ENCODE measurements at regions not wholly inside any gene's neighbourhood (a gene's known extent, or its start where the extent isn't known, plus 50 kb on each side); places are given as distances from the start of the nearest gene placed in this dataset.
A peak's percentile ranks its signal among the peaks of the same experiment; 100 is the strongest.

DNA sequence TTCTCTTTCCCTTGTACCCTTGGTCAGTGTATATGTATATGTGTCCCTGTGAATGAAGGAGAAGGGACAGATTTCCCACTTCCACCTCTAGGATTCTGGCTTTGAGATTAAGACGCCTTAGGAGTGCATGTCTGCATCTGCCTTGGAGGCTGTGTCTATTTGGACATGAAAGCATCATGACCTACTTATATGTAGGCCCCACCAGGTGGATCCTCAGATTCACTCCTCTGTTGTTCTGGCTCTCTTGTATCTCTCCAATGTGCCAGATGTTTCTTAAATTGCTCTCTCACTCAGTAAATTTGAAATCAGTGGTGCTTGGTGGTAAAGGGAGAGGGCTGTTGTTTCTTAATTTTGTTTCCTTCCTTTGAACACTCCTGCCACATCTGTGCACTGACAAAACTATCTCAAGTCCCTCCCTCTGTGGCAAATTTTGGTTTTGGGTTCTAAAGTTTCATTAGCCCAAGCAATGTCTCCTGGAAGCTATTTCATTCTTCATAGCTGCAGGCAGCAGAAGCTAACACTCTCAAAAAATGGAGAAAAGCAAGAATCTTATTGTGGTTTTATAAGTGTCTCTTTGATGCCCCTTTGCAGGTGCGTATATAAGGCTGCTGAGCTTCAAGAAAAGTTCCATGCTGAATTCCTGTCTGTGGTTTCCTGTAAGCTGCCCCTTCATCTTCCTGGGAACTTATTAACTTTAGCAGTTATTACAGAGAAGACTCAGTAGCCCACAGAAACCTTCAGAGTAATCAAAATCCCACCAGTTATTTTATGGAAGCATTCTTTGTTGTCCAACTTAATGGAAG, 179.7 kb upstream of the SETBP1 start:
- no peak for DNase-seq
- Mint-ChIP-seq H3K4me3 (no peak overlapping the region), H3K27ac (no peak overlapping the region), H3K9me3 (no peaks in the 10 kb centered on the region), H3K4me1 (peaks cover 3% of the 10 kb centered on the region), H3K27me3 (no peaks in the 10 kb centered on the region), H3K36me3 (ENCODE audit: low read depth) (no peaks in the 10 kb centered on the region)
- ChIA-PET POLR2A (no interaction called here), CTCF (no interaction called here)

DNA sequence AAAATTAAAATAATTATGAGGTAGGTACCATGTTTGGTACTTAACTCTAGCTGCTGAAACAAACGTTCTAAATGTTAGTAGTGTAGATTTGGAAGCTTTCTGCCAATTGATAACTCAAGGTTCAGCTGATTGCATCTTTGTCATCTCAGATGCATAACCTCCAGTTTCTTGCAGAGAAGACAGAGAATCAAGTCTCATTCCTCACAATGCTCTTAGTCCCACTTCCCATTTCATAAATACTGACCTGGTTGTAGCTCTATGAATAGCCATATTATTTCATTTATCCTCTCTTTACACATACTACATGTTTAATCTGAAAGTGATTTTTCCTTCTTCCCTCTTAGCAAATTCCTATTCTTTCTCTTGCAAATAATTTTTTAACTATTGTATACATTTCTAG, 178.5 kb upstream of the SETBP1 start:
- ChIA-PET POLR2A (no interaction called here), CTCF (no interaction called here)
- no peak for DNase-seq
- Mint-ChIP-seq H3K27me3 (no peaks in the 10 kb centered on the region), H3K27ac (no peak overlapping the region), H3K4me1 (peaks cover 10% of the 10 kb centered on the region), H3K36me3 (ENCODE audit: low read depth) (no peaks in the 10 kb centered on the region), H3K4me3 (no peak overlapping the region), H3K9me3 (no peaks in the 10 kb centered on the region)

GRCh38 chr18:44502790-44503189, 177.9 kb upstream of the SETBP1 start:
- CTCF ChIA-PET = no interaction called here
- no peak for DNase-seq
- Mint-ChIP-seq H3K27me3 (no peaks in the 10 kb centered on the region), H3K4me3 (no peak overlapping the region), H3K36me3 (ENCODE audit: low read depth) (no peaks in the 10 kb centered on the region), H3K27ac (no peak overlapping the region), H3K9me3 (no peaks in the 10 kb centered on the region), H3K4me1 (peaks cover 10% of the 10 kb centered on the region)
- POLR2A ChIA-PET = no interaction called here

DNA sequence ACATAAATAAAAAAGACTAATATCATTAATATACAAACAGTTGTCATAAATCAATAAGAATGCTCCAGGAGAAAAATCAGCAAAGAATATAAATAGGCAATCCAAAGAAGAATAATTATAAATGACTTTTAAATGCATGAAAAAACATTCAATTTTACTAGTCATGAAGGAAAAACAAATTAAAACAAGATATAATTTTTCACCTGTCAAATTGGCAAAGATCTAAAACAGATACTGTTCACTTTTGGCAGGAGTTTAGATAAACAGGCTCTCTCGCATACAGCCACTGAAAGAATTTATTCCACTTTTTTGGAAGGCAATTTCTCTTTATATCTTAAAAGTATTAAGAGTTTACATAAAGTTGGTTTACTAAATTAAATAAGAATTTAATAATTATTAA, 176.8 kb upstream of the SETBP1 start:
- Mint-ChIP-seq H3K4me3 (no peak overlapping the region), H3K9me3 (no peaks in the 10 kb centered on the region), H3K27me3 (no peaks in the 10 kb centered on the region), H3K27ac (no peak overlapping the region), H3K4me1 (peaks cover 10% of the 10 kb centered on the region), H3K36me3 (ENCODE audit: low read depth) (no peaks in the 10 kb centered on the region)
- CTCF ChIA-PET = no interaction called here
- DNase-seq = no peak
- POLR2A ChIA-PET = no interaction called here

DNA sequence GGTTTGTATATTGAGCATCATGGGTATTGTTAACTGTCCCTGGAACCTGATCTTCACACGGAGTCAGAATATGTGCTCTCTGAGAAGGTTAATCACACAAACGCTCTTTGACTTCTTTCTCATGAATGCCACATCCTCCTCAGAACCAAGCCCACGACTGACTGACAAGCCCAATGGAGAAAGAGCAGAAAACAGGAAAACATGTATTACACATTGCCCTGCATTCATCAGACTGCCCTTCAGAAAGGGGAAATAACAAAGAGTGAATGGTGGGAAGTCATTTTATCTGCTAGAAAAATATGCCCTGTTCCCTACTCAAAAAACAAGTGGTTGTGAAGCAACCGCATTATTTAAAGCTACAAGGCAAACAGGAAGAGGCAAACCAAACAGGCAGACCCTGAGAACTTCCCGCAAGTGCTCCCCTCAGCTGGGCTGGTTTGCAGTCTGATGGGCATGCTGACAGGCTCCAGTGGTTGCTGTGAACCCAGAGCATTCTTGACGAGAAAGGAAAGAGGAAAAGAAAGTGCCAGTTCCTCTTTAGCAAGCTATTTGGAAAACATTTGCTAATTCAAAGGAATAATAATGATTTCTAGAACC, 172.9 kb upstream of the SETBP1 start:
- ChIA-PET POLR2A (no interaction called here), CTCF (no interaction called here)
- H3K27me3 Mint-ChIP-seq = no peaks in the 10 kb centered on the region
- no peaks in the 10 kb centered on the region for H3K9me3 Mint-ChIP-seq
- H3K4me3 Mint-ChIP-seq = no peak overlapping the region
- peak; percentile 28 for DNase-seq
- peaks cover 6% of the 10 kb centered on the region for H3K4me1 Mint-ChIP-seq
- no peaks in the 10 kb centered on the region for H3K36me3 Mint-ChIP-seq (ENCODE audit: low read depth)
- H3K27ac Mint-ChIP-seq = no peak overlapping the region

GRCh38 chr18:44508474-44508873, 172.2 kb upstream of the SETBP1 start:
- Mint-ChIP-seq H3K4me1 (peaks cover 6% of the 10 kb centered on the region), H3K27me3 (no peaks in the 10 kb centered on the region), H3K9me3 (no peaks in the 10 kb centered on the region), H3K27ac (no peak overlapping the region), H3K36me3 (ENCODE audit: low read depth) (no peaks in the 10 kb centered on the region), H3K4me3 (no peak overlapping the region)
- POLR2A ChIA-PET = no interaction called here
- CTCF ChIA-PET = no interaction called here
- DNase-seq = no peak

GRCh38 chr18:44509048-44509447, 171.6 kb upstream of the SETBP1 start:
- ChIA-PET CTCF (no interaction called here), POLR2A (no interaction called here)
- Mint-ChIP-seq H3K27me3 (no peaks in the 10 kb centered on the region), H3K4me1 (peaks cover 6% of the 10 kb centered on the region), H3K27ac (no peak overlapping the region), H3K36me3 (ENCODE audit: low read depth) (no peaks in the 10 kb centered on the region), H3K4me3 (no peak overlapping the region), H3K9me3 (no peaks in the 10 kb centered on the region)
- no peak for DNase-seq

DNA sequence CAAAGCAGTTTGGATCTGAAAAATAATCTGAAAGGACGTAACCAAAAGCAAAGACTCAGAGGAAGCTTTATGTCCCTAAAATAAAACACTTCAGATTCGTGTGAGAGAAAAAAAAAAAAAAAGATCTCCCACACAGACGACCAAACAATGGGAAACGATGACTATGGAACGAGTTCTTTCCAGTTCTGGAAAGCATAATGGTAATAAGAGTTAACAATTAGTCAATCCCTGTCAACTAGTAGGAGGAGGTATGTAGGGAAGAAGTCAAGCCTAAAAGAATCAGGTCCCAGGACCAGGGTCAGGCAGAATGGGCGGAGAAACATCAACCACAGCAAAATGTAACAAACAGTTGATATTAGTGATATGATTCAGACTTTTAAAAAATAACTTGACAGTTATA, 170.3 kb upstream of the SETBP1 start:
- no peaks in the 10 kb centered on the region for H3K36me3 Mint-ChIP-seq (ENCODE audit: low read depth)
- no peaks in the 10 kb centered on the region for H3K9me3 Mint-ChIP-seq
- peak overlapping the region; percentile 22 for H3K27ac Mint-ChIP-seq
- DNase-seq = no peak
- no peaks in the 10 kb centered on the region for H3K27me3 Mint-ChIP-seq
- no peak overlapping the region for H3K4me3 Mint-ChIP-seq
- CTCF ChIA-PET = no interaction called here
- POLR2A ChIA-PET = no interaction called here
- H3K4me1 Mint-ChIP-seq = peaks cover 6% of the 10 kb centered on the region

- POLR2A ChIA-PET = no interaction called here
- H3K27ac Mint-ChIP-seq = no peak overlapping the region
Observed at GRCh38 chr18:44513233-44513632, 167.5 kb upstream of the SETBP1 start.

GRCh38 chr18:44514106-44514505, 166.6 kb upstream of the SETBP1 start:
- CTCF ChIA-PET = no interaction called here
- POLR2A ChIA-PET = no interaction called here
- Mint-ChIP-seq H3K9me3 (no peaks in the 10 kb centered on the region), H3K27ac (no peak overlapping the region), H3K4me3 (no peak overlapping the region), H3K36me3 (ENCODE audit: low read depth) (no peaks in the 10 kb centered on the region), H3K4me1 (no peaks in the 10 kb centered on the region), H3K27me3 (peaks cover 4% of the 10 kb centered on the region)
- DNase-seq = no peak

More at GRCh38 chr18:44513233-44513632, 167.5 kb upstream of the SETBP1 start:
- Mint-ChIP-seq H3K27me3 (peaks cover 4% of the 10 kb centered on the region), H3K4me1 (no peaks in the 10 kb centered on the region), H3K9me3 (no peaks in the 10 kb centered on the region), H3K4me3 (no peak overlapping the region), H3K36me3 (ENCODE audit: low read depth) (no peaks in the 10 kb centered on the region)
- CTCF ChIA-PET = no interaction called here
- no peak for DNase-seq

- DNase-seq = no peak
- Mint-ChIP-seq H3K36me3 (ENCODE audit: low read depth) (no peaks in the 10 kb centered on the region), H3K9me3 (no peaks in the 10 kb centered on the region), H3K4me1 (no peaks in the 10 kb centered on the region), H3K27ac (no peak overlapping the region), H3K27me3 (peaks cover 4% of the 10 kb centered on the region), H3K4me3 (no peak overlapping the region)
- CTCF ChIA-PET = no interaction called here
- POLR2A ChIA-PET = no interaction called here
Observed at GRCh38 chr18:44514766-44515165, 165.9 kb upstream of the SETBP1 start.

DNA sequence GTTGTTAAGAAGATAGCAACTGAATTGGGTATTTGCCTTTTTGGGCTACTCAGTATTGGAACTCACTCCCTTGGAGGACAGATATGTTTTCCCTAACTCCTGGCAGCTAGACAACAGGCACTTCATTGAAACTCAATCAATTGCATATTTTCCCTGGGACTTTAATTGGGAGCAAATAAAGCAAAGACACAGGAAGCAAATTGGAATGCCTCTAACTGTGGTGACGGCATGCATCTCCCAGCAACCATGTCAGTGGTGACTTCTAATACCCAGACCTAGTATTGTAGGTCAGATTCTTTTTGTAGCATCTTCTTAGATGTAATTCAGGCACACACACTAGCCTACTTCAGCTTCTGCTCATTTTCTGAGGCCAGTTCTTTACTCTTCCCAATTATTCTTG, 164.2 kb upstream of the SETBP1 start:
- no peak overlapping the region for H3K27ac Mint-ChIP-seq
- H3K4me1 Mint-ChIP-seq = no peaks in the 10 kb centered on the region
- no peaks in the 10 kb centered on the region for H3K9me3 Mint-ChIP-seq
- ChIA-PET POLR2A (no interaction called here), CTCF (no interaction called here)
- peaks cover 4% of the 10 kb centered on the region for H3K27me3 Mint-ChIP-seq
- no peaks in the 10 kb centered on the region for H3K36me3 Mint-ChIP-seq (ENCODE audit: low read depth)
- H3K4me3 Mint-ChIP-seq = no peak overlapping the region
- DNase-seq = no peak

- no peak overlapping the region for H3K27ac Mint-ChIP-seq
- no peaks in the 10 kb centered on the region for H3K9me3 Mint-ChIP-seq
- no peak for DNase-seq
- no peaks in the 10 kb centered on the region for H3K4me1 Mint-ChIP-seq
- H3K36me3 Mint-ChIP-seq (ENCODE audit: low read depth) = no peaks in the 10 kb centered on the region
- no peak overlapping the region for H3K4me3 Mint-ChIP-seq
- ChIA-PET CTCF (no interaction called here), POLR2A (no interaction called here)
- H3K27me3 Mint-ChIP-seq = peaks cover 4% of the 10 kb centered on the region
Observed at GRCh38 chr18:44517136-44517535, 163.6 kb upstream of the SETBP1 start.

DNA sequence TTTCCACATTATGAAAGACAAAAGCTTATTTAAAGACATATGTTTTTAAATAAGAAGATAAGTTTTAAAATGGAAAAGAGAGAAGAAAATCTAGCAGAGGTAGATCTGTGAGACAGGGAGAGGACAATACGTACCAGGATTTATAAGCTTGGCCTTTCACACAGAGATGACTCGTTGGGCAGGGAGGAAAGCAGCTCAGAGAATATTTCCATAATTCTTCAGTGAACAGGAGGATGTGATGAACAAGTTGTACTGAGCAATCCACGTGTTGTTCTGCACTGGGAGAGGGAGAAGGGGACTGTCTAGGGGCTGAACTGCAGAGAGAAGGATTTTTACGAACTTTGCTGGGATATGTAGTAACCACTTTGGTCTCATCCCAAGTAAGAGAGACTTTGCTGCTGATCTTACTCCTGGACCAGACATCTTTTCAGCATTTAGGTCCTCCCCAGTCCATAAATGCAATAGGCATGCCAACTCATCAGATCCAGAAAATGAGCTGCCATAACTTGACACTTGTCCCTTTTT, 162.5 kb upstream of the SETBP1 start:
- H3K9me3 Mint-ChIP-seq = no peaks in the 10 kb centered on the region
- no peaks in the 10 kb centered on the region for H3K36me3 Mint-ChIP-seq (ENCODE audit: low read depth)
- H3K4me1 Mint-ChIP-seq = no peaks in the 10 kb centered on the region
- CTCF ChIA-PET = no interaction called here
- POLR2A ChIA-PET = no interaction called here
- no peak for DNase-seq
- H3K27me3 Mint-ChIP-seq = peaks cover 4% of the 10 kb centered on the region
- no peak overlapping the region for H3K27ac Mint-ChIP-seq
- no peak overlapping the region for H3K4me3 Mint-ChIP-seq
